ENCODE measurements at regions not wholly inside any gene's neighbourhood (a gene's known extent, or its start where the extent isn't known, plus 50 kb on each side); places are given as distances from the start of the nearest gene placed in this dataset.

DNA sequence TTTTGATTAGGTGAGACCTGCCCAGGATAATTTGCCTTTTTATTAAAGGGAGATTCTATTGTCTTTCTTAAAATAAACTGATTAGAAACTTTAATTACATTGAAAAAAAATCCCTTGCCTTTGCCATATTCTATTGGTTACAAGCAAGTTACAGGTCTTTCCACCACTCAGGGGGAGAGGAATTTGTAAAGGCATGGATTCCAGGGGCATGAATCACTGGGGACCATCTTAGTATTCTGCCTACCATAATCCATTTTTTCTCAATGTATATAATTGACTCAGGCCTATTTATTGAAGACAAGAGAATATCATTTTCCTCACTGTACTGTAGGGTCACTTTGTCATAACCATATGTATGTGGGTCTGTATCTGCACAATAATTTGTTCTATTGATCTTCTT, 124.3 kb upstream of the PDE4B start:
- no peak for TF ChIP-seq CTCF (optimal IDR thresholded peaks at IDR 0.05 in 1 of 3, IDR thresholded peaks at IDR 0.05 in 1 of 3, conservative IDR thresholded peaks at IDR 0.05 in 1 of 3; ENCODE audit: extremely low read depth in 1 of 3, insufficient read depth in 2 of 3, low read length in 3 of 3)
- no peak for TF ChIP-seq EZH2 (IDR thresholded peaks at IDR 0.05; ENCODE audit: low read length)
